D721Med (cell line): ENCODE measurements at regions not wholly inside any gene's neighbourhood (a gene's known extent, or its start where the extent isn't known, plus 50 kb on each side); places are given as distances from the start of the nearest gene placed in this dataset.

ENCODE experiments used
- DNase-seq: peaks from one replicate; pipeline ENCODE4 v3.0.0; 2011; ENCODE audit warnings: low spot score; ENCODE audit not compliant: insufficient read length
- FAIRE-seq: peaks from 2 replicates; lab custom pipeline; 2011; peaks lifted over from hg19 to GRCh38; lab: Jason Lieb, UNC
- CTCF ChIP-seq: IDR thresholded peaks from 2 replicates; pipeline ENCODE4 v1.5.1; 2012; ENCODE audit warnings: mild to moderate bottlenecking, control low read depth; ENCODE audit not compliant: insufficient read depth; ENCODE audit errors: missing control alignments

- TF ChIP-seq CTCF: no peak
- no peak for DNase-seq
- FAIRE-seq: no peak
Measured at GRCh38 chr9:14535161-14535955, 157.9 kb downstream of the ZDHHC21 start.

- no peak for FAIRE-seq
- no peak for TF ChIP-seq CTCF
- no peak for DNase-seq
Measured at GRCh38 chr9:14533867-14534640, 159.2 kb downstream of the ZDHHC21 start.

- FAIRE-seq: no peak
Measured at GRCh38 chr9:14532456-14533115, 160.6 kb downstream of the ZDHHC21 start.

GRCh38 chr9:14531341-14532269 is 161.6 kb downstream of the ZDHHC21 start:
- TF ChIP-seq CTCF: no peak
- DNase-seq (no peak), FAIRE-seq (no peak)

More at GRCh38 chr9:14532456-14533115, 160.6 kb downstream of the ZDHHC21 start:
- DNase-seq: no peak
- no peak for TF ChIP-seq CTCF

GRCh38 chr9:14530841-14531240 is 162.4 kb downstream of the ZDHHC21 start:
- FAIRE-seq (no peak), DNase-seq (no peak)
- TF ChIP-seq CTCF: no peak

GRCh38 chr9:14530366-14530765 is 162.9 kb downstream of the ZDHHC21 start:
- no peak for FAIRE-seq
- no peak for TF ChIP-seq CTCF
- no peak for DNase-seq
